Left hindlimb (tissue), 1 donor: ENCODE measurements at regions not wholly inside any gene's neighbourhood (a gene's known extent, or its start where the extent isn't known, plus 50 kb on each side); places are given as distances from the start of the nearest gene placed in this dataset.

Source experiments
- DNase-seq: peaks from one replicate; pipeline ENCODE4 v3.0.0-alpha.2; 2018

DNA sequence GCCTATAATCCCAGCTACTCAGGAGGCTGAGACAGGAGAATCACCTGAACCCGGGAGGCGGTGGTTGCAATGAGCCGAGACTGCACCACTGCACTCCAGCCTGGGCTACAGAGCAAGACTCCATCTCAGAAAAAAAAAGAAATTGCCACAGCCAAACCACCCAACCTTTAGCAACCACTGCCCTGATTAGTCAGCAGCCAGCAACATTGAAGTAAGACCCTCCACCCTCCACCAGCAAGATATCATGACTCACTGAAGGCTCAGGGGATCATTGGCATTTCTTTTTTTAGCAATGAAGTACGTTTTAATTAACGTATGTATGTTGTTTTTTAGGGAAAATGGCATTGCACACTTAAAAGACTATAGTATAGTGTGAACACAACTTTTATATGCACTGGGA, 349.1 kb upstream of the ACVR2A start:
- DNase-seq = no peak

DNA sequence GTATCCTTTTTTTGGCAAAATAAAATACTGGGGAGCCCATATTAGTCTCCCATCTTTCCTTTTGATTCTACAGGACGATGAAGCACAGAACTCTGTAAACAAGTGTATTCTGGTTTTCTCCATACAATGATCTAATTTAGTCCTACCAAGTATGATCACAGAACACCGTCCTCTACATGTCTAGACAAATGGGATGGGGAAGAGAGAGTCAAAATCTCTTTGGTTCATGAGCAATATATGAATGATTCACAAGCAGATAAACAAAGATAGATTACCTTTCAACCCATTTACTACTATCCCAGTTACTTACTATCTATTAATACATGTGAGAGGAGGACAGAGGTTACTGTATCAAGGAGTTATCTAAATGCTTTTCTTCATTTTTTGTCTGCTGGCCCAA, 352.4 kb upstream of the ACVR2A start:
- DNase-seq = no peak

DNA sequence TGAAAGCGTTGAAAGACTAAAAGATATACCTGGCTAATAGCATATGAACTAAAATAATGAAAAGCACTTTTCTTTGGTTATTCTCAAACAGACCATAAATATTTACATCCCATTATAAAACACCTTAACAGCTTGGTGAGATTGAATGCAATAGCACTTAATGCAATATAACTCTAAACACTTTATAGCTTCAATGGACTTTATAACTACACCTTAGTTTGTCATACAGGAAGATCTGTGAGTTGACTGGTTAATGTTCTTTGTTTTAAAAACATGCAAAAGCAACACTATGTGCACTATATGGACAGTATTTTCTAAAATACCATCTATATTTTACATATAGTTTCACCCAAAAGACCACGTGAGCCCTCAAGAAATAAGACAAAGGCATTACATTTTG, 353.3 kb upstream of the ACVR2A start:
- DNase-seq = no peak

DNA sequence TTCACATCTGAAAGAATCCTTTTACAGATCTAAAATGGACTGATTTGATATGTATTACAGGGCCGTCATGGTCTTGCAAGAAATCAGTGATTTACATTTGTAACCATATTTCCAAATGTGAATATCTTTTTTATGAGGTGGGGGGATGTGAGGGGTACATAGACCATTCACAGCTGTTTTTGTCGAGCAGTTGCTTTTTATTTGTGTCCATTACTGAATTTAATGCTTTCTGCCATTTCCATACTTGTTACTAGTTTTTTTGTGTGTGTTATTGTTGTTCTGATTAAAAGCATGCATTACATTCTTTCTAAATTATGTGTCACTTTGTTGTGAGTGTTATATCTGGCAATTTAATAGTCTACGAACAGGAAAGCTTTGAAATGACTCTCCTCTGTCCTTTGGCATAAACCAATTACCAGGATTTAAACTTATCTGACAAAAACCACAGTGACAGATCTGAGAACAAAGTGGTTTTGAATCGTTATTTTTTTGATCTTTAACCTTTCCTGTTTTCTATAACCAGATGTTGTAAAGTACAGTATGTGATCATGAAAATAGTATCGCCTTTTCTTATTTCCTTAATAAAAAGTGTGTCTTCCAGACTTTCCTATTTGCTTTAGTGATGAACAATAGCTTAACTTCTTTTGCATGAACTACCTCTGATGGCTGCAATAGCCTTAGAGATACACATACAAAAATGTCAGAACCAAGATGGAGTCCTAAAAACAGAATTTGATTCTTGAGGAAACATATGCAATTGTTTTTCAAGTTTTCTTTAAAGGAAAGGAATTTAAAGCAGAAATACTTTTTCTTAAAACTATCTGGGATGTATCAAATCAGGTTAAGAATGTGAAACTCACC, 354.2 kb upstream of the ACVR2A start:
- no peak for DNase-seq

DNA sequence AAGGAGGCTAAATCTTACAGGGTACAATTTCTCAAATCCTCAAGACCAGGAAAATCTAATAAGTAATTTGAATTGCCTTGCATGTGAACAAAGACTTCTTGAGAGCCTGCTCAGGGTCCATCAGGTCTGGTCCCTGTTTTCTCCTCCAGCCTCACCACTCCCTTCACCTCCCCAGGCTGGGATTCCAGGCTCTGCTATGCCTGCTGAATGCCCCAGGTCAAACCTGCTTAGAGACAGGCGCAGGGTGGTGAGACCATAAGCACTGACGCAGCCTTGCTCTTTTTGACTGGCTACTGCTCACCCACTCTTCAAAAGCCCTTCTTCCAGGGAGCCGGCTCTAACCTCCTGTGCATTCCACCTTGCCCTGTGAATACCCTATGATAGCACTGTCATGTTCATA, 356.4 kb upstream of the ACVR2A start:
- no peak for DNase-seq

DNA sequence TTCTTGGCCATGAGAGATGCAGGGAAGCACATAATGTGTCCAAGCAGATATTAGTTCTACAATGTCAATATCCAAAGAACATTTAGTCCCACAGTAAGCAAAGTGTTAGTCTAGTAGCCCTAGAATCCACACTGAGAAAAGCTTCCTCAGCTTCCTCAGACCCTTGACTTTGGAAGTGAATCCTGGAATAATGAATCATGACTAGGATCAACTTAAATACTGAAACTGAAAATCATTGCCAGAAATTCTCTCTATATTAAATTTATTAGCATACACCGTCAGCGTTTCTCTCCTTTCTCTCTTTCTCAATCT, 356.9 kb upstream of the ACVR2A start:
- DNase-seq = no peak

DNA sequence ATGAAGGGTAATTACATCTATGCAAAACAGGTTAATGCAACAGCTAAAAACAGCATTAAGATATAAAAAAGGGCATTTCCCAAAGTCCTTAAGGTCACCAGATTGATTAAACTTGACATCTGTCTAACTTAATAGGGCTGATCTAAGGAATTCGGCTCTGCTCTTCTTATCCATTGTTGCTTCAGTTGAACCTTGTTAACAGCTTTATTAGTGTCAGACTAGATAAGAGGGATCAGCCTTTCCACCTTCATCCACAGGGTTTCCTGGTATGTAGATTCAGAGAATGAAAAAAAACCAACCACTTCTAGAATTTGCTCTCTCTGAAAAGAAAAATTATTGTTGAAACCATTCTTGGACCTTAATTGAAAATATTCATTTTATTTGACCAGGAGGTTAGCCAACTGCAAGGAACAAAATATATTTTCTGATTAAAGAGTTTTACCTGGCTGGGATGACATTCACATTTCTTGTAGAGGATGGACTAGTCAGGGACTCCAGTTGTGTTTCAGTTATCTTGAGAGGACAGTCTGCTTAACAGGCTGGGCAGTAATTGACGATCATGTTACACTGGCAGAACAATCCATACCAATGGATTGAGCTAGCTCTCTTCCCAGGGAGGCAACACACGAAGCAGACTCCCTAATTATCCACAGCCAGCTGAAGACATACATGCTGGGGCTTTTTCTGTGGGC, 357.4 kb upstream of the ACVR2A start:
- DNase-seq = no peak

DNA sequence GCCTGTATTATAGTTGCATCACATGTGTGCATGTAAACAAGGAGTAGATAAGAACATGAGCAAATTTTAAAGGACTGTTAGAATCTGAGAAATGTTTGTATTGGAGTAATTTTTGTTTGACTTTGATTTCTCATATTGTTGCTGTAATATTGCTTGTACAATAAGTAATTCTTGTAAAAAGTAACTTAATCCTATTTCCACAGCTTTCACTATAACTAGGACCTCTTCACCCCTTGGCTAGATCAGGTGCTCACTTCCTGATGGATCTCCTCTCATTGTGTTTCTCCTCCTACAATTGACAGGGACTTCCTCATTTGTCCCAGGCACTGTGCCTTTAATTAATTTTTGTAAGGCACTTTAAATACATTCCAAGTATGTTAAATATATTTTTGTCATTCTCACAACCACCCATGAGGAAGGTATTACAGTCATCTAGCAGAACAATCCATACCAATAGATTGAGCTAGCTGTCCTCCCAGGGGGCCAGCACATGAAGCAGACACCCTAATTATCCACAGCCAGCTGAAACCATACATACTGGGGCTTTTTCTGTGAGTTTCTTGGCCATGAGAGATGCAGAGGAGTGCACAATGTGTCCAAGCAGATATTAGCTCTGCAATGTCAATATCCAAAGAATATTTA, 359.5 kb upstream of the ACVR2A start:
- no peak for DNase-seq

DNA sequence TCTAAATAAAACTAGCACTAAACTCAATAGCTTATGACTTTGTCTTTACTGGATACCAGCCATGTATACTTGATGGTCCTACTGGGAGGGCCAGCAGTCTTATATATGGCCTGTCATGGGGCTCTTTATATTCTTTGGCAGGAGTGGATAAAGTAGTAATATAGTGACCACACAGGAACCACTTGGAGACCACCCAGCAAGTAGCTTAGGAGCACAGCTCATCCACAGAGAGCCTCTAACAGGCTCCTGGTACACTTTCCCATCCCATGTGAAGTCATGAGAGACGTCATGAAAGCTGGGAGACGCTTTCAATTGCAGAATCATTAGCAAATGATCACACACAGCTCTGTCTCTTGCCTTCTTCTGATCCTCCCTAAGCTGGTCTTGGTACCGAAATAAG, 360.9 kb upstream of the ACVR2A start:
- no peak for DNase-seq

DNA sequence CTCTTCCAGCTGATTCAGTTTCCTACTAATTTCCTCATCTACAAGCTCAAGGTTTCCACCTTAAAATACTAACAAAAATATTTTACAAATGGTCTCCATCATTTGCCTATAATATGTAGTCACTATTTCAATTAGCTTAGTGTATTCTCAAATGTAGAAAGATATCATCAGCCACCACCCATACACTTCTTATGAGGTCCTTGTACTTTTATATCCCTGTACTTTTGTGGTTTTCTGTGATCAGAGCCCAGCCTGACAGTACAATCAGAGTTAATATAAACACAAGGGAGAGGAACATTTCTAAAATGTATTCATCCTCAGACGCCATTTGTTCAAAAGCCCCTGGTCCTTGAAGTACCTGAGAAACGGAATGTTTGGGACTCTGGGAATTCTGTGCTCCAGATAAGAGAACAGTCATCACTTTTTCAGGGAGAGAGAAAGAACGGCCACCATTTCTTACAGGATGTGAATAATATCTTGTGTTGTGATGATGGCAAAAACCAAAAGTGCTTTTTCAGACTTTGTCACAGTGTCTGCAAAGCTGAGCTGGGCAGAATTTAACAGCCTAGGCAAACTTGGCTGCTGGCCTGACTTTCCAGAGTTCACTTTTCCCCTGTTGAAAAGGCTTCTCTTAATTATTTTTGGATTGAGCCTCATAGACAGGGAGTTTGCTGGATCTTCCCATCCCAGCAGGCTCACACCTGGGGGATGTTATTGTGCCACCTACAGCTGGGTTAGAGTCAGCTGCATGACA, 361.7 kb upstream of the ACVR2A start:
- no peak for DNase-seq

DNA sequence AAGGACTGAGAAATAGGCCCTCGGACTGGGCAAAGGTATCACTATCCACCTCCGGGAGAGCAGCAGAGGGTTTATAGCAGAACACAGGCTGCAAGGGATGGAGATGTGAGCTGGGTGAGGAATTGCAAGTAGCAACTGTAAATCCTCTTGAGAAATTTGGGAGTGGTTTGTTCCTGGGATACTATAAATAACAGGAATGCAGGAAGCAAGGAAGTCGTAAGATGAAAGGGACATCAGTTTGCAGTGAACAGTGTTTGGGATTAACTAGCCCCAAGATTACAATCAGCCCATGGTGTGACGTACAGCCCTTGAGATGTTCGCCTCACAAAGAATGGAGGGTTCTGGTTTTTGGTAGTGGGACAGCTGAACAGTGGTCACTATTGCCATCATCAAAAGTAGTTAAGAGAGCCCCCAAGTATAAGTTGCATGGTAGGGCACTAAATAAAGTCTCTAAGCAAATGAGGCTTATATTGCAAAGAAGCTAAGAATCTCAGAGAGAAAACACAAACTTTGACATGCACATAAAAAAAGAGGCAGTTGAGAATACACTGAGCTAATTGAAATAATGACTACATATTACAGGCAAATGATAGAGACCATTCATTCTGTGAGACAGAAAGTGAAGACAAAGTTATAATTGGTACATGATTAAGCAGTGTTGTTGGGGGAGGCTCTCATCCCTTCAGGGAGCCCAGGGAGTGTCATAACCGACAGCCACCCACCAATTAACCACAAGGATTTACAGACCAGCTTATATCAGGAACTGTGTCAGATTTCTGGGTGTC, 362.5 kb upstream of the ACVR2A start:
- DNase-seq = no peak

DNA sequence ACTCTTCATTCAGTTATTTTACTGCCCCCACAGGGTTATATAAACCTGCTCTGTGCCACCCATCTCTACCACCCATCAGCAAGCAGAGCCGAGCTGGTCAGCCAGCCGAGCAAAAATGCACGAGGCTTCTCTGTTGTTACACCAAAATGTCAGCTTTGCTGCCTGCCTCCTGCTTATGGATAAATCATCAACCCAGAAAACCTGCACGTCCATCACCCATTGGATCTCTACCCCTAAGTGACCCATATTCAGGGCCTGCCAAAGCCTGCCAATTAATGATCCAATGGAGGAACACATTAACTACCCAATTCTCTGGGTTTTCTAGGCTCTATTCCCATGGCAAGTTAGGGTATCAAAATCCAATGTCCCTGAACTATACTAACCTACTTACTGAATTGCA, 365.5 kb upstream of the ACVR2A start:
- DNase-seq = no peak

DNA sequence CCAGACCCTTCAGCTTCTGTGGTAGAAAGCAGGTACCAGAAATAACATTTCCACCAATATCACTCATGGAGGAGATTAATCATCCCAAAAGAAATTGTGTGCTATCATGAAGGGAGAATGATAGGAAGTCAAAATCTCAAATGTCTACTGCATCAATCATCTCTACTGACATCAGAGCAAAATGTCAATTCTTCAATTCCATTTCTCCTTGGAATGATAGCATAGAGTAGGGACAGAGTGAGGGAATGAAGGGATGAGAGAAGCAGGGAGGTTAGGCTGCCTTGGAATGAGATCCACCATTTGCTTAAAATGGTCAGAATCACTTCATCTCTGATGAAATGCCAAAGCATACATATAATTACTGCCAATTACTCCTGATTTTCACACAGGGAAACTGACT, 371.8 kb upstream of the ACVR2A start:
- DNase-seq = no peak

DNA sequence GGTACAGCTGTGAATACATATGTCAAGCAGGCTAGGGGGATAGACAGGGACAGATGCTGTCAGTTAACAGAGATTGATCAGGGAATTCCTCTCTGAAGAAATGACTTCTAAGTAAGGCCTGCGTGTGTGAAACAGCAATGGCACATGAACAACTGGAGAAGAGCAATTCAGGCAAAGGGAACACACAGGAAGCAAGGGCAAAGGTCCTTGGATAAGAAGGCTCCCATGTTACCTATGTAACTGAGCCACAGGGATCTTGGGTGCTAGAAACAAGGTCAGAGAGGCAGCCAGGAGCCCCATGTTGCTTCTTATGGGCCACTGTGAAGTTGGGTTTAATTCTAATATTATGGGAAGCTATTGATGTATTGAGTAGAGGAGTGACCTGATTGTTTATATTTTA, 373.7 kb upstream of the ACVR2A start:
- DNase-seq = no peak

DNA sequence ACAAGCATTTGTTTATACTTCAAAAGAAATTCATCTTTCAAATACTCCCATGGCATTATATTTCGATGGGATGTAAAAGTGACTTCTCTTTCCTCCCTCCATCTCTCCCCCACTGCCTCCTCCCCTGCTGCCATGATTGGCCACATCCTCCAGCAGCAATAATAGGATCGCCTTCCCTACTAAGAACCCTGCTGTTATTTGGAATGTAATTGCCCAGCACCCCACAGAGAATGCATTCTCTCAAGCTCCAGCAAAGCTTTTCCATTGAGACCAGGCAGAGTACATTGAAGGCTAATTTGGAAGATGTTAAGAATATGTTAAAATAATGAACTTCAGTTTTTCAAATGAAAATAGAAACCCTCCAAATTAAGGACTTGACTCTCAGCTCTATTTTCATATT, 375.4 kb upstream of the ACVR2A start:
- DNase-seq = no peak

DNA sequence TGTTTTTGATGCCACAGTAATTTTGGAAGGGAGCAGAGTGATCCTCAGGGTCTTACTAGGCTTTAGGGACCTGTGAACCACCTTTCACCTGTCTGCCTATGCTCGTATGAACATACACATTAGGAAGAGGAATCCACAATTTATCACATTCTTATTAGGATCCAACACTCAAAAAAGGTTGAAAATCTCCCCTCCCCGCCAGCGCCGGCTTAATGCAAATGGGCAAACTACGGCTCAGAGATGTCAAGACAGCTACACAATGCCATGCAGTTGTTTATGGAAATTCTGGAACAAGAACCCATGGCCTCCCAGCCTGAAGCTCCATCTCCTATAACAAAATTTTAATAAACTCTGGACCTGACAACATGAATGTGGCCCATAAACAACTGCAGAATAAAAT, 375.9 kb upstream of the ACVR2A start:
- DNase-seq = no peak

DNA sequence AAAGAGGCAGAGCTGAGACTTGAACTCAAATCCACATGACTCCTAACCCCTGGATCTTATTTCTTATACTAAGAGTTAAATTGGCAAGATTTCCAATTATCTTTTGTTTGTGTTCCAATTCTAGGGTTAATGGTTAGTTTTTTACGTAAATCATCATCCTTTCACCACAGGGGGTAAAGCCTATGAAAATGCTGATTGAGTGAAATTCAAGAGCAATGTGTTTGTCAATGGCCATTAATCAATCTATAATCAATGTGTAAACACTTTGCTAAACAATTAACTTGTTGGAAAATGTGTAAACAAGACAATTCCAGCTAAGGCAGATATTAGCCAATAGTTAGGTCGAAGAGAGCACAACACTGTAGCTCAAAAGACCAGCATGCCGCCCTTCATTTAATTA, 376.5 kb upstream of the ACVR2A start:
- DNase-seq = no peak

DNA sequence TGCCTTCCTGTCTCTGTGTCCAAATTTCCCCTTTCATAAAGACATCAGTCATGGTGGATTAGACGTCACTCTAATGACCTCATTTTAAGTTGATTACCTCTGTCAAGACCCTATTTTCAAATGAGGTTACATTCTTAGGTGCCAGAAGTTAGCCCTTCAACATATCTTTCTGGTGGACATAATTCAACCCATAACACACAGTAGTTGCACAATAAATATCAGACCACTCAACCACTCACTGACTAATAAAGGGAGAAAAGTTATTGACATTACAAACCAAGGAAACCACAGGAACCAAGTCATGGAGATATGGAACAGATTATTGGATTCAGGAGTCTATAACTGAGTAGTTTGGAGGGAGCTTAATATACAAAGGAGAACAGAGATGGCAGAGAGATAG, 377.4 kb upstream of the ACVR2A start:
- DNase-seq = no peak

DNA sequence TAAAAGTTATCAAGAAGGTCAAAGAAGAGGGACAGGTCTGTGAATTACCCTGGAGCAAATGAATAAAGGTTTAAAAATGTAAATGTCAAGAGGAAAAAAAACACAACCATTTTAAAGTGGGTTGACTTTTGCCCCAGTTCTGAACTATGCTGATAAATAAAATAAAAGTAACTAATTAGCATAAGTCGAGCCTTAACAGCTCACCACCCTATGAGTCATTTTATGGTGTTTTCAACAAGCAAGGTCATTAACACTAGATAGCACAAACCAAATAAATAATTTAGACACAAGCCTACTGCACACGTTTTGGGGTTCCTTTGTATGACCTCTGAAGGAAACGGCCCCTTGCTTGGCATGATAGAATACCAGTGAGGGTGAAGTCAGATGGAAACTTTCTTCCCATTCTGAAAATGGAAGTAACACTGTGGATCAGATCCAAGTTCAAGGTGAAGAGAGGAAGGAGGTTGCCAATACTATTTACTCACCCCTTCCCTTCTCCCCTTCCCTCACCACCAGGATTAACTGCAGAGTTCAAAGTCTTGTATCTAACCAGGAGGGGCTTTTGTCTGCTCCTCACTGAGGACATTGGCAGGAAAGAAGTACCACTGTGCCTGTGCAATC, 380.0 kb upstream of the ACVR2A start:
- DNase-seq = no peak

DNA sequence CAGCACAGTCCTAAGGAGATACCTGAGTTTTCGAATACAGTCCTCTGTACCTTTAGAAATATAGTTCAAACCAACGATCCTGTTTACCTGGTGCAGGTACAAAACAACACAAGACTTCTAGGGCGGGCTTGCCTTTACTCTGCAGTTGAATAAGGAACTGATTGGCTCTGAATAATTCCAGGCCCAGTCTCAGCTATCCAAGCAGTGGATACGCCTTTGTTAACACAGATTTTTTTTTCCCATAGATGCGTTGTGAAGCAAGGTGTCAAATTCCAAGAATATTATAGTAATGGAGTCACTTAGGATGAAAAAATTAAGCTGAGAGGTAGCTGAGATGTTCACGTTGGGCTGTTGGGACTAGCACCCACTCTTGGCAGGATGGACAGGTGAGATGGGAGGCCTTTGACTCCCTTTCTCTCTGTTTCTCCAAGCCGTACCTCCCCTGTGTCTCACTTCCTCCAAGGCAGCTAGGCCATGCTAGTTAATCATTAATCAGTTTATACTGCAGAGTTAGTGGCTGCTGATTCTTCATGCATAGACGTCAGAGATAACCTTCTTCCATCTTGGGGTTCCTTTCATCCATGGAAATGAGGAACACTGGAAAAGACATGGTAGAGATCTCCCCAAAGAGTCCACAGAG, 380.8 kb upstream of the ACVR2A start:
- no peak for DNase-seq

DNA sequence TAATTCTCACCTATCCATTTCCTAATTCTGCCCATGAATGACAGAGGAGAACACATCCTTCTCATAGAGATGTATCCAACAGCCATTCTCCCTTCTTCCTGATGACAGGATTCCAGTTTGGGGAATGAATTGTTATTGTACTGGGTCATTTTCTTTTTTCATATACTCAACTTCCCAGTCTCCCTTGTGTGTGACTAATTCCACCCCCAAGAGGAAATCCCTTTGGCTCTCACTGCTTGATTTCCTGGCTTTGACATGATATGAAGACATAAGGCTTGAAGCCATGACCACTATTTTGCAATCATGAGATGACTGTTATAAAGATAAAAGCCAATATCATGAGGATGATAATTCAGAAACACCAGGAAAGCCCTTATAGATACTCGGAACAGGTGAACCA, 384.7 kb upstream of the ACVR2A start:
- no peak for DNase-seq

DNA sequence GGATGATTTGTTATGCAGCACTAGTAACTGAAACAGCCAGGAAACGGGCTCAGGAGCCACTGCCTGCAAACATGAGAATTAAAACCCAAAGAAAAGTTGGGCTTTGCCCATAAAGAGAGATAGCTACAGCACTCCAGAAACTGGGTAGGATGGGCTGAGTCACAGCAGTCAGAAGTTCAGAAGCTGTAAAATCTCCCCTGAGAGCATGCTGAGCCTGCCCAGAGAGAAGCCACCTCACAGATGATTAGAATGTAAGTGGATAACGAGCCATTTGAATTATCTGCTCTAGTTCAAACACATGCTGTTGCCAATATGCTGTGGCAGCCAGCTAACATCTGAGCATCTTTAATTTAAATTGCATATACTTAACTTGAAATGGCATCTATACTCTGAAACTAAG, 388.1 kb upstream of the ACVR2A start:
- DNase-seq = no peak
